ENCODE measurements at regions not wholly inside any gene's neighbourhood (a gene's known extent, or its start where the extent isn't known, plus 50 kb on each side); places are given as distances from the start of the nearest gene placed in this dataset.

GRCh38 chr15:38652998-38653397 is 88.4 kb upstream of the RASGRP1 start:
- Mint-ChIP-seq H3K27ac (no peak overlapping the region), H3K27me3 (ENCODE audit: low read depth, poor library complexity) (no peaks in the 10 kb centered on the region), H3K36me3 (ENCODE audit: low read depth) (no peaks in the 10 kb centered on the region), H3K4me1 (peaks cover 23% of the 10 kb centered on the region), H3K9me3 (peaks cover 5% of the 10 kb centered on the region), H3K4me3 (no peak overlapping the region)
- no peak for DNase-seq
- TF ChIP-seq CTCF (IDR thresholded peaks at IDR 0.05): no peak

GRCh38 chr15:38658431-38658830 is 93.8 kb upstream of the RASGRP1 start:
- DNase-seq: no peak
- H3K4me3 Mint-ChIP-seq: no peak overlapping the region
- no peaks in the 10 kb centered on the region for H3K27me3 Mint-ChIP-seq (ENCODE audit: low read depth, poor library complexity)
- H3K36me3 Mint-ChIP-seq (ENCODE audit: low read depth): no peaks in the 10 kb centered on the region
- TF ChIP-seq CTCF (IDR thresholded peaks at IDR 0.05): no peak
- no peak overlapping the region for H3K27ac Mint-ChIP-seq
- no peaks in the 10 kb centered on the region for H3K9me3 Mint-ChIP-seq
- H3K4me1 Mint-ChIP-seq: peaks cover 1% of the 10 kb centered on the region

DNA sequence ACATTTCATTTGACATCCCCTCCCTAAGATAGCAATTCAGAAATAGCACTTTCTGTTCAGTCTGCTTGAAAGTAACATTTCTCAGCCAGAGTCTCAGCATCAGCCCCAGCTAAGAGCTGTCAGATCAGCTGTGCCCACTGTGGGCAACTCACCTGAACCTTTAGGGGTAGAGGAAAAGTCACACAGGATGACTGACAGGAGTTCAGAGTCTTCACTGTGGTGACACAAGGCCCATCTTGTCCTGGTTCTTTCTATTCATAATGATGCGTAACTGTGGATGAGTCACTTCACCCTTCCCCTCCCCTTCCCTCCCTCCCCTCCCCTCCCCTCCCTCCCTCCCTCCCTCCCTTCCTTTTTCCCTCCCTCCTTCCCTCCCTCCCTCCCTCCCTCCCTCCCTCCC is 96.1 kb upstream of the RASGRP1 start:
- H3K27me3 Mint-ChIP-seq (ENCODE audit: low read depth, poor library complexity): peaks cover 8% of the 10 kb centered on the region
- no peak for DNase-seq
- H3K9me3 Mint-ChIP-seq: no peaks in the 10 kb centered on the region
- no peaks in the 10 kb centered on the region for H3K4me1 Mint-ChIP-seq
- H3K36me3 Mint-ChIP-seq (ENCODE audit: low read depth): no peaks in the 10 kb centered on the region
- TF ChIP-seq CTCF (IDR thresholded peaks at IDR 0.05): no peak
- H3K4me3 Mint-ChIP-seq: no peak overlapping the region
- no peak overlapping the region for H3K27ac Mint-ChIP-seq

GRCh38 chr15:38662033-38662802 is 97.6 kb upstream of the RASGRP1 start:
- no peak for DNase-seq
- Mint-ChIP-seq H3K9me3 (no peaks in the 10 kb centered on the region), H3K36me3 (ENCODE audit: low read depth) (no peaks in the 10 kb centered on the region), H3K4me3 (no peak overlapping the region), H3K4me1 (no peaks in the 10 kb centered on the region), H3K27me3 (ENCODE audit: low read depth, poor library complexity) (peaks cover 12% of the 10 kb centered on the region), H3K27ac (no peak overlapping the region)
- TF ChIP-seq CTCF (IDR thresholded peaks at IDR 0.05): no peak

- no peak for DNase-seq
- no peak for TF ChIP-seq CTCF (IDR thresholded peaks at IDR 0.05)
- Mint-ChIP-seq H3K4me1 (peaks cover 6% of the 10 kb centered on the region), H3K27me3 (ENCODE audit: low read depth, poor library complexity) (peaks cover 12% of the 10 kb centered on the region), H3K36me3 (ENCODE audit: low read depth) (no peaks in the 10 kb centered on the region), H3K27ac (no peak overlapping the region), H3K4me3 (no peak overlapping the region), H3K9me3 (no peaks in the 10 kb centered on the region)
Measured at GRCh38 chr15:38662805-38663204, 98.2 kb upstream of the RASGRP1 start.

Measured in nephron progenitor cell (in vitro differentiated cells).